IMR-90 (cell line): ENCODE measurements at regions not wholly inside any gene's neighbourhood (a gene's known extent, or its start where the extent isn't known, plus 50 kb on each side); places are given as distances from the start of the nearest gene placed in this dataset.

Experiments used
- ATAC-seq: fragments of 200-7000 bp; cut with Tn5 transposase; 2 replicates; pipeline ENCODE4 v1.9.1; 2020; ENCODE audit warnings: low read depth, mild to moderate bottlenecking, moderate library complexity
- BruUV-seq: library from RNA; stranded (reverse); fragments of 400-500 nt; replicated peaks from 2 replicates; lab custom pipeline; 2021; lab: Mats Ljungman, UMichigan
- CTCF ChIA-PET: fragments of 300-600 bp; formaldehyde crosslinking; extraction: SDS; loops from one replicate; lab custom pipeline; 2021; ENCODE audit warnings: antibody characterized with exemption; lab: Yijun Ruan, JAX
- POLR2A ChIA-PET: fragments of 300-600 bp; sonication (Branson Sonifier 250); formaldehyde crosslinking; loops from one replicate; lab custom pipeline; 2022; ENCODE audit warnings: antibody characterized with exemption; ENCODE audit not compliant: unreplicated experiment; lab: Charles Lee
- DNase-seq: peaks from one replicate; pipeline ENCODE4 v3.0.0; 2013
- H2AFZ ChIP-seq: replicated peaks from 2 replicates; pipeline ENCODE3; 2013; ENCODE audit warnings: low read length, mild to moderate bottlenecking; ENCODE audit not compliant: poor library complexity
- H2AK5ac ChIP-seq: 2 replicates; pipeline ENCODE4 v1.6.1; 2013; ENCODE audit warnings: low read depth, low read length, inconsistent platforms
- H2AK9ac ChIP-seq: replicated peaks from 2 replicates; pipeline ENCODE3; 2013; ENCODE audit warnings: mild to moderate bottlenecking, low read depth, low read length, moderate library complexity; ENCODE audit not compliant: poor library complexity
- H2BK120ac ChIP-seq: 2 replicates; pipeline ENCODE4 v1.6.1; 2013; ENCODE audit warnings: low read depth, low read length, inconsistent platforms
- H2BK15ac ChIP-seq: 3 replicates; pipeline ENCODE4 v1.6.1; 2013; ENCODE audit warnings: low read depth, low read length, inconsistent platforms
- H2BK20ac ChIP-seq: 2 replicates; pipeline ENCODE4 v1.6.1; 2013; ENCODE audit warnings: low read depth, mild to moderate bottlenecking, inconsistent platforms, low read length, moderate library complexity
- H2BK5ac ChIP-seq: 2 replicates; pipeline ENCODE4 v1.6.1; 2013; ENCODE audit warnings: mild to moderate bottlenecking, low read depth, low read length, inconsistent platforms; ENCODE audit not compliant: poor library complexity, severe bottlenecking
- H3K14ac ChIP-seq: replicated peaks from 2 replicates; pipeline ENCODE4 v1.6.1; 2013; ENCODE audit warnings: low read depth, low read length, inconsistent platforms
- H3K18ac ChIP-seq: 2 replicates; pipeline ENCODE4 v1.6.1; 2013; ENCODE audit warnings: low read depth, low read length, control low read depth
- H3K23ac ChIP-seq: 2 replicates; pipeline ENCODE4 v1.6.1; 2013; ENCODE audit warnings: low read depth, low read length, inconsistent platforms
- H3K27ac ChIP-seq: 2 replicates; pipeline ENCODE4 v1.5.1; 2013; ENCODE audit warnings: mild to moderate bottlenecking, control low read depth, low read length; ENCODE audit not compliant: insufficient read depth
- H3K27me3 ChIP-seq: 2 replicates; pipeline ENCODE4 v1.6.1; 2013; ENCODE audit warnings: low read length; ENCODE audit not compliant: control insufficient read depth, insufficient read depth
- H3K36me3 ChIP-seq: 2 replicates; pipeline ENCODE4 v1.6.1; 2013; ENCODE audit warnings: low read length, mixed read lengths; ENCODE audit not compliant: control insufficient read depth, insufficient read depth
- H3K4ac ChIP-seq: 2 replicates; pipeline ENCODE4 v1.6.1; 2013; ENCODE audit warnings: low read depth, low read length, inconsistent platforms
- H3K4me1 ChIP-seq: 2 replicates; pipeline ENCODE4 v1.6.1; 2013; ENCODE audit warnings: low read length, mixed read lengths; ENCODE audit not compliant: control insufficient read depth, insufficient read depth
- H3K4me2 ChIP-seq: 2 replicates; pipeline ENCODE4 v1.6.1; 2013; ENCODE audit warnings: low read depth, mild to moderate bottlenecking, control low read depth, low read length, moderate library complexity
- H3K4me3 ChIP-seq: 2 replicates; pipeline ENCODE4 v1.5.1; 2013; ENCODE audit warnings: low read depth, mild to moderate bottlenecking, control low read depth, low read length, moderate library complexity; ENCODE audit not compliant: insufficient read depth
- H3K56ac ChIP-seq: 2 replicates; pipeline ENCODE4 v1.6.1; 2013; ENCODE audit warnings: low read length, inconsistent platforms; ENCODE audit not compliant: insufficient read depth; ENCODE audit errors: extremely low read depth
- H3K79me1 ChIP-seq, 2 experiments: 2 replicates each; pipeline ENCODE4 v1.6.1; 2013; ENCODE audit warnings: low read length in 2 of 2, inconsistent platforms in 1 of 2, low read depth in 1 of 2
- H3K9ac ChIP-seq: 2 replicates; pipeline ENCODE4 v1.6.1; 2013; ENCODE audit warnings: low read depth, low read length, control low read depth
- H3K9me1 ChIP-seq: 2 replicates; pipeline ENCODE4 v1.6.1; 2013; ENCODE audit warnings: low read length, inconsistent platforms; ENCODE audit not compliant: insufficient read depth
- H3K9me3 ChIP-seq: 2 replicates; pipeline ENCODE4 v1.6.1; 2013; ENCODE audit warnings: low read length; ENCODE audit not compliant: control insufficient read depth, insufficient read depth
- H4K20me1 ChIP-seq: 2 replicates; pipeline ENCODE4 v1.6.1; 2013; ENCODE audit warnings: low read length, inconsistent platforms; ENCODE audit not compliant: insufficient read depth
- H4K5ac ChIP-seq: 2 replicates; pipeline ENCODE4 v1.6.1; 2013; ENCODE audit warnings: mild to moderate bottlenecking, low read depth, low read length, control low read depth
- H4K8ac ChIP-seq, 2 experiments: 2 replicates each; pipeline ENCODE4 v1.6.1; 2013; ENCODE audit warnings: low read depth in 2 of 2, low read length in 2 of 2, control low read depth in 1 of 2, inconsistent platforms in 1 of 2
- H4K91ac ChIP-seq: 2 replicates; pipeline ENCODE4 v1.6.1; 2013; ENCODE audit warnings: low read depth, low read length, inconsistent platforms; ENCODE audit not compliant: insufficient read depth
- BHLHE40 ChIP-seq: fragments of 150-350 bp; IDR thresholded peaks from 2 replicates; pipeline ENCODE4 v1.6.1; 2016; ENCODE audit warnings: mild to moderate bottlenecking, low read depth, low read length
- CEBPB ChIP-seq: IDR thresholded peaks from 2 replicates; pipeline ENCODE4 v1.6.1; 2012; ENCODE audit warnings: low read depth, low read length, improper control_type of control experiment
- CHD1 ChIP-seq: IDR thresholded peaks from 2 replicates; pipeline ENCODE4 v1.6.1; 2012; ENCODE audit warnings: low read depth, low read length, improper control_type of control experiment
- FOS ChIP-seq: fragments of 150-350 bp; IDR thresholded peaks from 2 replicates; pipeline ENCODE4 v1.6.1; 2016; ENCODE audit warnings: low read depth, low read length
- MAFK ChIP-seq: IDR thresholded peaks from 2 replicates; pipeline ENCODE4 v1.6.1; 2012; ENCODE audit warnings: low read depth, low read length, improper control_type of control experiment
- MAZ ChIP-seq: IDR thresholded peaks from 2 replicates; pipeline ENCODE4 v1.6.1; 2012; ENCODE audit warnings: low read depth, mild to moderate bottlenecking, low read length, improper control_type of control experiment, moderate library complexity, borderline replicate concordance
- MXI1 ChIP-seq: IDR thresholded peaks from 2 replicates; pipeline ENCODE4 v1.6.1; 2012; ENCODE audit warnings: low read depth, mild to moderate bottlenecking, low read length, moderate library complexity, borderline replicate concordance
- NFE2L2 ChIP-seq: fragments of 150-350 bp; IDR thresholded peaks from 2 replicates; pipeline ENCODE4 v1.6.1; 2016; ENCODE audit warnings: low read depth, mild to moderate bottlenecking, low read length
- POLR2A ChIP-seq: IDR thresholded peaks from 2 replicates; pipeline ENCODE4 v1.6.1; 2012; ENCODE audit warnings: mild to moderate bottlenecking, low read depth, low read length
- RAD21 ChIP-seq: IDR thresholded peaks from 2 replicates; pipeline ENCODE4 v1.6.1; 2012; ENCODE audit warnings: low read length, improper control_type of control experiment
- RCOR1 ChIP-seq: IDR thresholded peaks from 2 replicates; pipeline ENCODE4 v1.6.1; 2012; ENCODE audit warnings: mild to moderate bottlenecking, low read length, improper control_type of control experiment; ENCODE audit not compliant: insufficient replicate concordance
- RFX5 ChIP-seq: IDR thresholded peaks from 2 replicates; pipeline ENCODE4 v1.8.0; 2012; ENCODE audit warnings: low read depth, mild to moderate bottlenecking, low read length, moderate library complexity
- SMC3 ChIP-seq: fragments of 150-350 bp; IDR thresholded peaks from 2 replicates; pipeline ENCODE4 v1.6.1; 2016; ENCODE audit warnings: low read depth, mild to moderate bottlenecking, antibody characterized with exemption, low read length, moderate library complexity
- WGBS, 2 experiments: methylation state at CpG; one replicate each; pipeline versions ENCODE4 v1.1.5 to v1.1.7; 2013; ENCODE audit warnings: missing lambda C conversion rate in 2 of 2; ENCODE audit not compliant: insufficient read length in 1 of 2; ENCODE audit errors: extremely low coverage in 2 of 2; 5-methylcytosine and 5-hydroxymethylcytosine counted together
- dilution Hi-C: fragments of 300-500 bp; cut with HindIII; formaldehyde crosslinking; loops from one replicate; pipeline ENCODE4 v1.14.3; 2018; ENCODE audit warnings: low sequenced_read_pairs; ENCODE audit not compliant: unreplicated experiment
- in situ Hi-C: fragments of 300-500 bp; cut with MboI; formaldehyde crosslinking; loops from 3 replicates; pipeline ENCODE4 v1.14.3; 2019; ENCODE audit warnings: low sequenced_read_pairs, inconsistent platforms, mixed read lengths
- intact Hi-C: fragments of 100-400 bp; cut with micrococcal nuclease; formaldehyde crosslinking; loops from 2 replicates; pipeline ENCODE4 v1.10.0; 2022
- TF ChIP-seq, protein P1 (sequence below): conservative IDR thresholded peaks from 2 replicates; pipeline ENCODE4 v1.5.1; 2012; ENCODE audit warnings: mild to moderate bottlenecking, low read depth, low read length, improper control_type of control experiment
- TF ChIP-seq, protein P2 (sequence below): fragments of 150-350 bp; IDR thresholded peaks from 2 replicates; pipeline ENCODE4 v1.6.1; 2017; ENCODE audit warnings: mild to moderate bottlenecking, antibody characterized with exemption, low read length, low read depth
- TF ChIP-seq, protein P3 (sequence below): fragments of 150-350 bp; IDR thresholded peaks from 2 replicates; pipeline ENCODE4 v1.6.1; 2016; ENCODE audit warnings: low read depth, mild to moderate bottlenecking, low read length, moderate library complexity, borderline replicate concordance

DNA sequence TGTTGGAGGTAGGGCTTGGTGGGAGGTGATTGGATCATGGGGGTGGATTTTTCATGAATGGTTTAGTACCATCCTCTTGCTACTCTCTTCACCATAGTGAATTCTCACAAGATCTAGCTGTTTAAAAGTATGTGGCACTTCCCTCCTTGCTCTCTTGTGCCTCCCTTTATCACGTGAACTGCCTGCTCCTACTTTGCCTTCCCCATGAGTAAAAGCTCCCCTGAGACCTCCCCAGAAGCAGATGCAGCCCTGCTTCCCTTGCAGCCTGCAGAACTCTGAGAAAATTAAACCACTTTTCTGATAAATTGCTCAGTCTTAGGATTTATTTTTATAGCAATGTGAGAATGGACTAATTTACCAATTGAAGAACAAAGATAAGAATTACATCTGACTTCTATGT lies 223.1 kb downstream of the RNF144A start:
- Histone ChIP-seq H4K5ac (no peak overlapping the region), H3K18ac (no peak overlapping the region), H3K4me1 (no peaks in the 10 kb centered on the region), H3K4me2 (no peak overlapping the region), H3K56ac (no peak overlapping the region), H2BK15ac (no peak overlapping the region), H4K20me1 (no peaks in the 10 kb centered on the region), H3K9me3 (0 out of 2 replicates have a peak, but pooled peaks cover 2% of the 10 kb centered on the region), H3K36me3 (no peaks in the 10 kb centered on the region), H3K4me3 (no peak overlapping the region), H2BK5ac (no peak overlapping the region), H3K14ac (no peak overlapping the region), H3K79me1 (no peaks in the 10 kb centered on the region), H2BK20ac (no peak overlapping the region), H3K27me3 (no peaks in the 10 kb centered on the region), H3K4ac (no peak overlapping the region), H3K27ac (no peak overlapping the region), H2AK9ac (no peak overlapping the region), H2AK5ac (no peak overlapping the region), H3K23ac (no peak overlapping the region), H2AFZ (no peak overlapping the region), H3K9me1 (no peaks in the 10 kb centered on the region), H2BK120ac (no peak overlapping the region), H4K91ac (no peak overlapping the region), H4K8ac (no peak overlapping the region), H3K9ac (no peak overlapping the region)
- no TSS peak for BruUV-seq
- no CpG with 5 or more reads among the region's 1 CpG for WGBS, 2 experiments
- dilution Hi-C loops (no loop called here), in situ Hi-C loops (no loop called here), intact Hi-C loops (no loop called here)
- CTCF ChIA-PET, result no interaction called here
- POLR2A ChIA-PET, result no interaction called here
- ATAC-seq (no peak), DNase-seq (no peak)
- TF ChIP-seq NFE2L2 (no peak), RFX5 (no peak), CHD1 (no peak), RAD21 (no peak), RCOR1 (no peak), MXI1 (no peak), SMC3 (no peak), POLR2A (no peak), MAFK (no peak), FOS (no peak), CEBPB (no peak), BHLHE40 (no peak), MAZ (no peak)
- TF ChIP-seq, protein P1, sequence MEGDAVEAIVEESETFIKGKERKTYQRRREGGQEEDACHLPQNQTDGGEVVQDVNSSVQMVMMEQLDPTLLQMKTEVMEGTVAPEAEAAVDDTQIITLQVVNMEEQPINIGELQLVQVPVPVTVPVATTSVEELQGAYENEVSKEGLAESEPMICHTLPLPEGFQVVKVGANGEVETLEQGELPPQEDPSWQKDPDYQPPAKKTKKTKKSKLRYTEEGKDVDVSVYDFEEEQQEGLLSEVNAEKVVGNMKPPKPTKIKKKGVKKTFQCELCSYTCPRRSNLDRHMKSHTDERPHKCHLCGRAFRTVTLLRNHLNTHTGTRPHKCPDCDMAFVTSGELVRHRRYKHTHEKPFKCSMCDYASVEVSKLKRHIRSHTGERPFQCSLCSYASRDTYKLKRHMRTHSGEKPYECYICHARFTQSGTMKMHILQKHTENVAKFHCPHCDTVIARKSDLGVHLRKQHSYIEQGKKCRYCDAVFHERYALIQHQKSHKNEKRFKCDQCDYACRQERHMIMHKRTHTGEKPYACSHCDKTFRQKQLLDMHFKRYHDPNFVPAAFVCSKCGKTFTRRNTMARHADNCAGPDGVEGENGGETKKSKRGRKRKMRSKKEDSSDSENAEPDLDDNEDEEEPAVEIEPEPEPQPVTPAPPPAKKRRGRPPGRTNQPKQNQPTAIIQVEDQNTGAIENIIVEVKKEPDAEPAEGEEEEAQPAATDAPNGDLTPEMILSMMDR, result no peak
- TF ChIP-seq, protein P2, sequence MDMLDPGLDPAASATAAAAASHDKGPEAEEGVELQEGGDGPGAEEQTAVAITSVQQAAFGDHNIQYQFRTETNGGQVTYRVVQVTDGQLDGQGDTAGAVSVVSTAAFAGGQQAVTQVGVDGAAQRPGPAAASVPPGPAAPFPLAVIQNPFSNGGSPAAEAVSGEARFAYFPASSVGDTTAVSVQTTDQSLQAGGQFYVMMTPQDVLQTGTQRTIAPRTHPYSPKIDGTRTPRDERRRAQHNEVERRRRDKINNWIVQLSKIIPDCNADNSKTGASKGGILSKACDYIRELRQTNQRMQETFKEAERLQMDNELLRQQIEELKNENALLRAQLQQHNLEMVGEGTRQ, result no peak
- TF ChIP-seq, protein P3, sequence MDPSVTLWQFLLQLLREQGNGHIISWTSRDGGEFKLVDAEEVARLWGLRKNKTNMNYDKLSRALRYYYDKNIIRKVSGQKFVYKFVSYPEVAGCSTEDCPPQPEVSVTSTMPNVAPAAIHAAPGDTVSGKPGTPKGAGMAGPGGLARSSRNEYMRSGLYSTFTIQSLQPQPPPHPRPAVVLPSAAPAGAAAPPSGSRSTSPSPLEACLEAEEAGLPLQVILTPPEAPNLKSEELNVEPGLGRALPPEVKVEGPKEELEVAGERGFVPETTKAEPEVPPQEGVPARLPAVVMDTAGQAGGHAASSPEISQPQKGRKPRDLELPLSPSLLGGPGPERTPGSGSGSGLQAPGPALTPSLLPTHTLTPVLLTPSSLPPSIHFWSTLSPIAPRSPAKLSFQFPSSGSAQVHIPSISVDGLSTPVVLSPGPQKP, result no peak
